Liver (tissue), 3 donors: ENCODE measurements at regions not wholly inside any gene's neighbourhood (a gene's known extent, or its start where the extent isn't known, plus 50 kb on each side); places are given as distances from the start of the nearest gene placed in this dataset.
"Not testable (repeated sequence)": the region's sequence is repeated elsewhere in the genome, so short reads cannot be mapped to it uniquely, and the experiment has no call there.

Source experiments
- EGR1 ChIP-seq, 2 donors: IDR thresholded peaks; 2 replicates each; pipeline ENCODE4 v1.6.1; 2016 to 2018; ENCODE audit warnings: antibody characterized with exemption in 2 of 2, low read depth in 2 of 2
- FOXA1 ChIP-seq: IDR thresholded peaks from 2 replicates; pipeline ENCODE4 v1.6.1; 2016; ENCODE audit warnings: antibody characterized with exemption
- GABPA ChIP-seq, 2 donors: IDR thresholded peaks in 1 of 2; conservative IDR thresholded peaks in 1 of 2; 2 replicates each; pipeline ENCODE4 v1.6.1; 2016; ENCODE audit warnings: antibody characterized with exemption in 2 of 2, mild to moderate bottlenecking in 1 of 2, moderate library complexity in 1 of 2
- HNF4A ChIP-seq, 2 donors: conservative IDR thresholded peaks; 2 replicates each; pipeline ENCODE4 v1.6.1; 2016; ENCODE audit warnings: antibody characterized with exemption in 2 of 2, mild to moderate bottlenecking in 2 of 2
- JUND ChIP-seq, 2 donors: IDR thresholded peaks; 2 replicates each; pipeline ENCODE4 v1.6.1; 2016; ENCODE audit warnings: antibody characterized with exemption in 2 of 2
- MAX ChIP-seq: IDR thresholded peaks from 2 replicates; pipeline ENCODE4 v1.6.1; 2016; ENCODE audit warnings: antibody characterized with exemption
- RAD21 ChIP-seq, 2 donors: IDR thresholded peaks; 2 replicates each; pipeline ENCODE4 v1.6.1; 2016; ENCODE audit warnings: antibody characterized with exemption in 2 of 2, mild to moderate bottlenecking in 2 of 2
- SP1 ChIP-seq: IDR thresholded peaks from 2 replicates; pipeline ENCODE4 v1.6.1; 2018; ENCODE audit warnings: antibody characterized with exemption, mild to moderate bottlenecking
- TAF1 ChIP-seq: conservative IDR thresholded peaks from 2 replicates; pipeline ENCODE4 v1.6.1; 2016; ENCODE audit warnings: antibody characterized with exemption, mild to moderate bottlenecking
- YY1 ChIP-seq: IDR thresholded peaks from 2 replicates; pipeline ENCODE4 v1.6.1; 2016; ENCODE audit warnings: antibody characterized with exemption, mild to moderate bottlenecking
- TF ChIP-seq, protein P1 (sequence below): fragments of 150-350 bp; IDR thresholded peaks from 2 replicates; pipeline ENCODE4 v1.5.1; 2017; ENCODE audit warnings: improper control_type of control experiment, low read depth, low read length; ENCODE audit not compliant: missing input control
- TF ChIP-seq, protein P2 (sequence below): IDR thresholded peaks from 2 replicates; pipeline ENCODE4 v1.6.1; 2016; ENCODE audit warnings: antibody characterized with exemption, mild to moderate bottlenecking
- TF ChIP-seq, protein P3 (sequence below): IDR thresholded peaks from 2 replicates; pipeline ENCODE4 v1.6.1; 2016; ENCODE audit warnings: antibody characterized with exemption
- donor health status: healthy.
- donor health status: healthy.

- TF ChIP-seq, protein P1, sequence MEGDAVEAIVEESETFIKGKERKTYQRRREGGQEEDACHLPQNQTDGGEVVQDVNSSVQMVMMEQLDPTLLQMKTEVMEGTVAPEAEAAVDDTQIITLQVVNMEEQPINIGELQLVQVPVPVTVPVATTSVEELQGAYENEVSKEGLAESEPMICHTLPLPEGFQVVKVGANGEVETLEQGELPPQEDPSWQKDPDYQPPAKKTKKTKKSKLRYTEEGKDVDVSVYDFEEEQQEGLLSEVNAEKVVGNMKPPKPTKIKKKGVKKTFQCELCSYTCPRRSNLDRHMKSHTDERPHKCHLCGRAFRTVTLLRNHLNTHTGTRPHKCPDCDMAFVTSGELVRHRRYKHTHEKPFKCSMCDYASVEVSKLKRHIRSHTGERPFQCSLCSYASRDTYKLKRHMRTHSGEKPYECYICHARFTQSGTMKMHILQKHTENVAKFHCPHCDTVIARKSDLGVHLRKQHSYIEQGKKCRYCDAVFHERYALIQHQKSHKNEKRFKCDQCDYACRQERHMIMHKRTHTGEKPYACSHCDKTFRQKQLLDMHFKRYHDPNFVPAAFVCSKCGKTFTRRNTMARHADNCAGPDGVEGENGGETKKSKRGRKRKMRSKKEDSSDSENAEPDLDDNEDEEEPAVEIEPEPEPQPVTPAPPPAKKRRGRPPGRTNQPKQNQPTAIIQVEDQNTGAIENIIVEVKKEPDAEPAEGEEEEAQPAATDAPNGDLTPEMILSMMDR, result not testable (repeated sequence)
- not testable (repeated sequence) for TF ChIP-seq RAD21 (IDR thresholded peaks at IDR 0.05); YY1; GABPA (IDR thresholded peaks at IDR 0.05 in 1 of 2, conservative IDR thresholded peaks at IDR 0.05 in 1 of 2); TAF1; MAX; FOXA1; JUND (IDR thresholded peaks at IDR 0.05); EGR1 (IDR thresholded peaks at IDR 0.05; ENCODE audit: low read depth in 2 of 2); HNF4A (conservative IDR thresholded peaks at IDR 0.05); SP1
- TF ChIP-seq, protein P2, sequence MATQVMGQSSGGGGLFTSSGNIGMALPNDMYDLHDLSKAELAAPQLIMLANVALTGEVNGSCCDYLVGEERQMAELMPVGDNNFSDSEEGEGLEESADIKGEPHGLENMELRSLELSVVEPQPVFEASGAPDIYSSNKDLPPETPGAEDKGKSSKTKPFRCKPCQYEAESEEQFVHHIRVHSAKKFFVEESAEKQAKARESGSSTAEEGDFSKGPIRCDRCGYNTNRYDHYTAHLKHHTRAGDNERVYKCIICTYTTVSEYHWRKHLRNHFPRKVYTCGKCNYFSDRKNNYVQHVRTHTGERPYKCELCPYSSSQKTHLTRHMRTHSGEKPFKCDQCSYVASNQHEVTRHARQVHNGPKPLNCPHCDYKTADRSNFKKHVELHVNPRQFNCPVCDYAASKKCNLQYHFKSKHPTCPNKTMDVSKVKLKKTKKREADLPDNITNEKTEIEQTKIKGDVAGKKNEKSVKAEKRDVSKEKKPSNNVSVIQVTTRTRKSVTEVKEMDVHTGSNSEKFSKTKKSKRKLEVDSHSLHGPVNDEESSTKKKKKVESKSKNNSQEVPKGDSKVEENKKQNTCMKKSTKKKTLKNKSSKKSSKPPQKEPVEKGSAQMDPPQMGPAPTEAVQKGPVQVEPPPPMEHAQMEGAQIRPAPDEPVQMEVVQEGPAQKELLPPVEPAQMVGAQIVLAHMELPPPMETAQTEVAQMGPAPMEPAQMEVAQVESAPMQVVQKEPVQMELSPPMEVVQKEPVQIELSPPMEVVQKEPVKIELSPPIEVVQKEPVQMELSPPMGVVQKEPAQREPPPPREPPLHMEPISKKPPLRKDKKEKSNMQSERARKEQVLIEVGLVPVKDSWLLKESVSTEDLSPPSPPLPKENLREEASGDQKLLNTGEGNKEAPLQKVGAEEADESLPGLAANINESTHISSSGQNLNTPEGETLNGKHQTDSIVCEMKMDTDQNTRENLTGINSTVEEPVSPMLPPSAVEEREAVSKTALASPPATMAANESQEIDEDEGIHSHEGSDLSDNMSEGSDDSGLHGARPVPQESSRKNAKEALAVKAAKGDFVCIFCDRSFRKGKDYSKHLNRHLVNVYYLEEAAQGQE, result not testable (repeated sequence)
- TF ChIP-seq, protein P3, sequence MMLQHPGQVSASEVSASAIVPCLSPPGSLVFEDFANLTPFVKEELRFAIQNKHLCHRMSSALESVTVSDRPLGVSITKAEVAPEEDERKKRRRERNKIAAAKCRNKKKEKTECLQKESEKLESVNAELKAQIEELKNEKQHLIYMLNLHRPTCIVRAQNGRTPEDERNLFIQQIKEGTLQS, result not testable (repeated sequence)
Measured at GRCh38 chr15:24352777-24353176, 322.8 kb upstream of the NPAP1 start.
